ENCODE measurements at regions not wholly inside any gene's neighbourhood (a gene's known extent, or its start where the extent isn't known, plus 50 kb on each side); places are given as distances from the start of the nearest gene placed in this dataset.
A peak's percentile ranks its signal among the peaks of the same experiment; 100 is the strongest.

GRCh38 chr4:146095091-146095690 is 80.3 kb upstream of the LSM6 start:
- DNase-seq (ENCODE audit: extremely low spot score): no peak
- ChIA-PET CTCF (interaction anchor here (0.7 to 3.2 kb wide), 52 partner anchors 9 to 1002 kb away, joined by 3 to 56 read pairs (median 4); no protein-coding TSS in a partner anchor), POLR2A (no interaction called here)
- TF ChIP-seq CTCF (IDR thresholded peaks at IDR 0.05; ENCODE audit: control extremely low read depth, extremely low read depth, low read depth, missing control alignments): peak; percentile 54

- no peak for DNase-seq (ENCODE audit: extremely low spot score)
- POLR2A ChIA-PET: no interaction called here
- CTCF ChIA-PET: interaction anchor here (0.7 to 2.4 kb wide), 2 partner anchors 15 to 25 kb away, joined by 3 to 9 read pairs; no protein-coding TSS in a partner anchor
Measured at GRCh38 chr4:146088690-146089089, 86.8 kb upstream of the LSM6 start.

GRCh38 chr4:146087856-146088255 is 87.7 kb upstream of the LSM6 start:
- no peak for DNase-seq (ENCODE audit: extremely low spot score)
- ChIA-PET POLR2A (no interaction called here), CTCF (interaction anchor here (0.7 to 3.6 kb wide), 5 partner anchors 8 to 37 kb away, joined by 3 to 27 read pairs (median 4); no protein-coding TSS in a partner anchor)
- no peak for TF ChIP-seq CTCF (IDR thresholded peaks at IDR 0.05; ENCODE audit: control extremely low read depth, extremely low read depth, low read depth, missing control alignments)

More at GRCh38 chr4:146088690-146089089, 86.8 kb upstream of the LSM6 start:
- TF ChIP-seq CTCF (IDR thresholded peaks at IDR 0.05; ENCODE audit: control extremely low read depth, extremely low read depth, low read depth, missing control alignments): no peak

- TF ChIP-seq CTCF (IDR thresholded peaks at IDR 0.05; ENCODE audit: control extremely low read depth, extremely low read depth, low read depth, missing control alignments): no peak
- POLR2A ChIA-PET: no interaction called here
- CTCF ChIA-PET: interaction anchor here (0.9 to 3.5 kb wide), 6 partner anchors 13 to 58 kb away, joined by 3 to 34 read pairs (median 4); no protein-coding TSS in a partner anchor
- DNase-seq (ENCODE audit: extremely low spot score): no peak
Measured at GRCh38 chr4:146076081-146076480, 99.4 kb upstream of the LSM6 start.

DNA sequence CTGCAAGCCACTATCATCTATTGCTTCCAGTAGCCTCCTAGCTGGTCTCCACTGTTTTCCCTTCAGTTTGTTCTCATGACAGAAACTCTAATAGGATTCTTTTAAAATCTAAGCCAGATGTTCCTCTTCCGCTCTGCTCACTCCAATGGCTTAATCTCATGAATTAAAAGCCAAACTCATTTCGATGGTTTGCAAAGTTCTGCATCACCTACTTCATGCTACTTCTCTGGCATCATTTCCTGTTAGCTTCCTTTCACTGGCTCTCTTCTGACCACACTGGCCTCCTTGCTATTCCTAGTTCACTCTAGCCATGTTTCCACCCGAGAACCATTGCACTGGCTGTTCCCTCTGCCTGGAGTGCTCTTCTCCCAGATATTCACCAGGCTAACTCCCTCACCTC is 102.0 kb upstream of the LSM6 start:
- ChIA-PET CTCF (interaction anchor here (1.0 to 2.4 kb wide), 6 partner anchors 9 to 21 kb away, joined by 4 to 10 read pairs (median 7); no protein-coding TSS in a partner anchor), POLR2A (no interaction called here)
- no peak for DNase-seq (ENCODE audit: extremely low spot score)
- no peak for TF ChIP-seq CTCF (IDR thresholded peaks at IDR 0.05; ENCODE audit: control extremely low read depth, extremely low read depth, low read depth, missing control alignments)

DNA sequence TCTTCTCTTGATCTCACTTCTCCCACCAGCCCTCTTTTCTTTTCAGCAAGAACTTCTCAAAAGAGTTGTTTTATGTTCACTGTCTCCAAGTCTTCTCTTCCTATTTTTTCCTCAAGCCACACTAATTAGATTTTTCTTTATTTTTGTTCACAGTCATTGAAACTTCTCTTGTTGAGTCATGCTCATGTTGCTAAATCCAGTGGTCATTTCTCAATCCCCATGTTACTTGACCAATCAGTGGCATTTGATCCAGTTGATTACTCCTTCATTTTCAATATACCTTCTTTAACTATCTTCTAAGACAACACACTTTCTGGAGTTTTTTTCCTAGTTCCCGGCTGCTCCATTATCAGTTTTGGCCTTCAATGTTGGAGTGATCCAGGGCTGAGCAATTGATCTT is 103.1 kb upstream of the LSM6 start:
- CTCF ChIA-PET: interaction anchor here (1.0 to 2.4 kb wide), 5 partner anchors 10 to 23 kb away, joined by 4 to 10 read pairs (median 5); no protein-coding TSS in a partner anchor
- POLR2A ChIA-PET: no interaction called here
- no peak for TF ChIP-seq CTCF (IDR thresholded peaks at IDR 0.05; ENCODE audit: control extremely low read depth, extremely low read depth, low read depth, missing control alignments)
- no peak for DNase-seq (ENCODE audit: extremely low spot score)
